IgD-negative memory B cell (primary cell): ENCODE measurements at regions not wholly inside any gene's neighbourhood (a gene's known extent, or its start where the extent isn't known, plus 50 kb on each side); places are given as distances from the start of the nearest gene placed in this dataset.
A peak's percentile ranks its signal among the peaks of the same experiment; 100 is the strongest.

Experiments used
- H3K27ac Mint-ChIP-seq, 3 donors: one replicate each; pipeline ENCODE4 v1.8.0; 2020 to 2022; ENCODE audit warnings: mild to moderate bottlenecking in 3 of 3, mixed read lengths in 3 of 3, moderate library complexity in 1 of 3
- H3K27me3 Mint-ChIP-seq: one replicate; pipeline ENCODE4 v1.8.0; 2021; ENCODE audit warnings: mixed read lengths
- H3K36me3 Mint-ChIP-seq: one replicate; pipeline ENCODE4 v1.8.0; 2020; ENCODE audit warnings: mild to moderate bottlenecking, mixed read lengths
- H3K4me1 Mint-ChIP-seq, 3 donors: one replicate each; pipeline ENCODE4 v1.8.0; 2020 to 2022; ENCODE audit warnings: mixed read lengths in 3 of 3, mild to moderate bottlenecking in 1 of 3
- H3K4me3 Mint-ChIP-seq, 4 donors: one replicate each; pipeline ENCODE4 v1.8.0; 2020 to 2022; ENCODE audit warnings: mild to moderate bottlenecking in 4 of 4, mixed read lengths in 4 of 4, moderate library complexity in 3 of 4
- H3K9me3 Mint-ChIP-seq, 3 donors: one replicate each; pipeline ENCODE4 v1.8.0; 2020 to 2021; ENCODE audit warnings: mixed read lengths in 3 of 3, mild to moderate bottlenecking in 1 of 3

GRCh38 chr2:236688157-236688556 lies 118.5 kb downstream of the ACKR3 start:
- Mint-ChIP-seq H3K27ac (no peak overlapping the region), H3K4me3 (no peak overlapping the region), H3K4me1 (peaks cover 0 to 7% (median 7%) of the 10 kb centered on the region in 3 donors), H3K36me3 (peaks cover 3% of the 10 kb centered on the region), H3K9me3 (peaks cover 0 to 2% (median 0%) of the 10 kb centered on the region in 3 donors), H3K27me3 (peaks cover 23% of the 10 kb centered on the region)

DNA sequence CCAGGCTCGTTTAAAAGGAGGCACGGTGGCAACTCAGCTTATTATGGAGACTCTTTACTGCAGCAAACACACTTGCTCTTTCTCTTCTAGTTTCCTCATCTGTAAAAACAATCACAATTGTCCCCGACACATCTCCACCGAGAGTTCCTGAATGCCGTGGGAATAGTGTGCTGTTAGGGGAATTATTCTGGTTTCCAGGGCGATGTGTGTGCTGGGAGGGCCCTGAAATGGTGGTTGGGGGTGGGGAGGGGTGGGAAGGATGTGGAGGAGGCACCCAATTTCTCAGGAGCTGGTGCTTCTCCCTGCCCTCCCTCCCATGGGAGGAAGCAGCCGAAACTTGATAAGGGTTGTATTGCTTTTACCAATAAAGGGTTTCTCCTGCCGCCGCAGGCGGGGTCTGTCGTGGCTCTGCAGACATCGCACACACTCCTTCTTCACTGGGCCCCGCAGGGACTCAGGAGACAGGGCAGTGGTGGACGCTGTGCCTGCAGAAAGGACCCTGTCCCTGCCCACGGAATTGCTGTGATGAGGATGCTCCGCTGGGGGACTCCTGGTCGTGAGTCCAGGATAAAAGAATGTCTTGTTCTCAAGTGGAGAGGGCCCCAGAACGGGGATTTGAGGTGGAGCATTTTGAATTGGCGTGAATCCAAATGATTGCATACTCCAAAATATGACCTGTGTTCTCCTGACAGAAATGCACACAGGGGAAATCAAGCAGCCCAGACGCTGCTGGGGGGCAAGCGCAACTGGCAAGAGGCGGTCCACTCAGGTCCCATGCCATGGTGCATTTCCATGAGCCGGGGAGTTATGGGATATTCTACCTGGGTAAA lies 119.2 kb downstream of the ACKR3 start:
- H3K9me3 Mint-ChIP-seq: peaks cover 0 to 2% (median 0%) of the 10 kb centered on the region in 3 donors
- H3K4me1 Mint-ChIP-seq: peaks cover 0 to 7% (median 6%) of the 10 kb centered on the region in 3 donors
- H3K27me3 Mint-ChIP-seq: peaks cover 27% of the 10 kb centered on the region
- H3K36me3 Mint-ChIP-seq: peaks cover 3% of the 10 kb centered on the region
- no peak overlapping the region for H3K27ac Mint-ChIP-seq
- no peak overlapping the region for H3K4me3 Mint-ChIP-seq

GRCh38 chr2:236689393-236689700 lies 119.7 kb downstream of the ACKR3 start:
- H3K27ac Mint-ChIP-seq: no peak overlapping the region
- H3K27me3 Mint-ChIP-seq: peaks cover 27% of the 10 kb centered on the region
- H3K4me1 Mint-ChIP-seq: peaks cover 0 to 6% (median 2%) of the 10 kb centered on the region in 3 donors
- H3K36me3 Mint-ChIP-seq: peaks cover 3% of the 10 kb centered on the region
- H3K4me3 Mint-ChIP-seq: no peak overlapping the region
- peaks cover 0 to 2% (median 0%) of the 10 kb centered on the region in 3 donors for H3K9me3 Mint-ChIP-seq

DNA sequence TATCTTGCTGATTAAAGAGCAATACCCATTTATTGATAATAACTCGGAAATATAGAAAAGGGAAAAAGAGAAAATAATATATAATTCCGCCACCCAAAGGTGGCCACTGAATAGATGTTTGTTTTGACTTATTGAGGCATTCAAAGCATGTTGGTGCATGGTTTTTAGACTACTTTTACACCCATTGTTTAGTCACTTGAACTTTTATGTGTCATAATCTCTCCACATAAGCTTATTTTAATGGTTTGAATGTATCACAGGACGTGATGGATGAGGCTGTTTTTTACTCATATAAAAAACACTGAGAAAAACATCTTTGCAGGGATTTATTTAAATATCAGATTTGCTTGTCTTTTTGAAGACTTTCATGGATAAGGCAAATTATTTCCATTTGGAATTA lies 120.4 kb downstream of the ACKR3 start:
- H3K27me3 Mint-ChIP-seq: peaks cover 23% of the 10 kb centered on the region
- H3K4me1 Mint-ChIP-seq: peaks cover 0 to 4% (median 0%) of the 10 kb centered on the region in 3 donors
- H3K27ac Mint-ChIP-seq: no peak overlapping the region
- H3K9me3 Mint-ChIP-seq: peaks cover 0 to under 1% (median 0%) of the 10 kb centered on the region in 3 donors
- H3K4me3 Mint-ChIP-seq: no peak overlapping the region
- peaks cover 3% of the 10 kb centered on the region for H3K36me3 Mint-ChIP-seq

DNA sequence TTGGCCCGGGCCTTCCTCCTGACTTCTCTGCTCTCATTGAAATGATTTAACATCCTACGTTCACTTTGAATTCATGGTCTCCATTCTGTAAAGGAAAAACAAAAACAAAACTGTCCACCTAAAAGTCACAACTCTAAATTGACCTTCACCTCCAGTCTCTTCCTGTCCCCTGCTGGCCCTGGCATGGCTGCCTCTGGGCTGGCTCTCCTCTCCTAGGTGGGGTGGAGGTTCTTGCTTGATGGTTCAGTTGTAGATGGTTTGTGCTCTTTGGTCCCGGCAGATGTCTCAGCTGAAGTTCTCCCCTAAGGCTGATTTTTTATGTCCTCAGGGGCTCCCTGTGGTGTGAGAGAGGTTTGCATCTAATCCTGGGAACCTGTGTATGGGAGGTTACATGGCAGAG lies 121.1 kb downstream of the ACKR3 start:
- Mint-ChIP-seq H3K27ac (no peak overlapping the region), H3K4me3 (no peak overlapping the region), H3K27me3 (peaks cover 23% of the 10 kb centered on the region), H3K4me1 (peaks cover 0 to 3% (median 0%) of the 10 kb centered on the region in 3 donors), H3K9me3 (no peaks in the 10 kb centered on the region), H3K36me3 (peaks cover 3% of the 10 kb centered on the region)

GRCh38 chr2:236691799-236692167 lies 122.2 kb downstream of the ACKR3 start:
- peaks cover 3% of the 10 kb centered on the region for H3K36me3 Mint-ChIP-seq
- H3K9me3 Mint-ChIP-seq: no peaks in the 10 kb centered on the region
- H3K27me3 Mint-ChIP-seq: peaks cover 21% of the 10 kb centered on the region
- no peak overlapping the region for H3K27ac Mint-ChIP-seq
- H3K4me1 Mint-ChIP-seq: peaks cover 0 to 3% (median 0%) of the 10 kb centered on the region in 3 donors
- H3K4me3 Mint-ChIP-seq: no peak overlapping the region

DNA sequence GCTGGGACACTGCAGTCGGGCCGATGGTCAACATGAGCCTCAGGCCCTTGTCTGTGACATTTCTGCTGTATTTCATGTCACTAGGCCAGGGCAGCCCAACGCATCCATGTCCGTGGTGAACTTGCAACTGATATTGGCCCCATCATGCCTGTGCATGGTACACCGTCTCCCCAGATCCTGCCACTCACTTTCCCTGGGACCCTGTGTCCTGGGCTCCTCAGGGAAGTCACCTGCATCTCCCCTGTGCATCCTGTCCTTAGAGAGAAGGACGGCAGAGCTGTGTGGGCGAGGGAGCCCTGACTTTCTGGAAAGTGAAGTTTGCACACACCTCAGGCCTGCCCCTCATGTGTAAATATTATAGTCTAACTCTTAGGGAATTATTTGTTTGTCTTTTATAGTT lies 123.3 kb downstream of the ACKR3 start:
- no peaks in the 10 kb centered on the region for H3K9me3 Mint-ChIP-seq
- peaks cover 14% of the 10 kb centered on the region for H3K27me3 Mint-ChIP-seq
- peaks cover 3% of the 10 kb centered on the region for H3K36me3 Mint-ChIP-seq
- H3K4me3 Mint-ChIP-seq: no peak overlapping the region
- H3K4me1 Mint-ChIP-seq: no peaks in the 10 kb centered on the region
- no peak overlapping the region for H3K27ac Mint-ChIP-seq

DNA sequence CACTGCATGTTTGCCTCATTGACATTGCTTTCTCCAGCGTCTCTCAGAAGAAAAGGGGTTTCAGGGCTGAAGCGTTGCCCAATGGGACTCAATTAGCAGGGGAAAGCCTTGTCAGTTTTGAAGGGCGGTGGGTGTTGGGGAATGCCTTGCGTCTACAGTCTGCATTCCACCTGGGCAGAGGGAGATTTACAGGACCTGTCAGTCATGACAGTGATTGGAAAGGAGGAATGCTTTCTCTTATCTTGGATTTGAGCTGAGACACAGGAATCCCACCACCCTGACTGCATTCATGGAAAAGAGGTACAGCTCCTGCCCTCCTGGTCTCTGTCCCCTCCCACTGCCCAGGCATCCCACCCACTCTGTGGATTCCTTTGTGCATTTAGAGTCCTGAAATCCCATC lies 123.9 kb downstream of the ACKR3 start:
- peaks cover 3% of the 10 kb centered on the region for H3K36me3 Mint-ChIP-seq
- H3K27me3 Mint-ChIP-seq: peaks cover 14% of the 10 kb centered on the region

GRCh38 chr2:236694146-236694888 lies 124.7 kb downstream of the ACKR3 start:
- H3K4me1 Mint-ChIP-seq: no peaks in the 10 kb centered on the region
- H3K27me3 Mint-ChIP-seq: peaks cover 14% of the 10 kb centered on the region
- no peak overlapping the region for H3K27ac Mint-ChIP-seq
- H3K4me3 Mint-ChIP-seq: no peak overlapping the region
- peaks cover 3% of the 10 kb centered on the region for H3K36me3 Mint-ChIP-seq
- no peaks in the 10 kb centered on the region for H3K9me3 Mint-ChIP-seq

More for the DNA sequence above, 123.9 kb downstream of the ACKR3 start:
- Mint-ChIP-seq H3K9me3 (no peaks in the 10 kb centered on the region), H3K4me1 (no peaks in the 10 kb centered on the region), H3K27ac (no peak overlapping the region), H3K4me3 (no peak overlapping the region)

GRCh38 chr2:236696834-236697233 lies 127.2 kb downstream of the ACKR3 start:
- Mint-ChIP-seq H3K27ac (no peak overlapping the region), H3K4me1 (no peaks in the 10 kb centered on the region), H3K9me3 (no peaks in the 10 kb centered on the region), H3K4me3 (no peak overlapping the region), H3K36me3 (peaks cover 2% of the 10 kb centered on the region), H3K27me3 (peaks cover 6% of the 10 kb centered on the region)

- no peak overlapping the region for H3K27ac Mint-ChIP-seq
- H3K27me3 Mint-ChIP-seq: peaks cover 4% of the 10 kb centered on the region
- H3K4me3 Mint-ChIP-seq: no peak overlapping the region
- no peaks in the 10 kb centered on the region for H3K4me1 Mint-ChIP-seq
- H3K36me3 Mint-ChIP-seq: peaks cover 2% of the 10 kb centered on the region
- no peaks in the 10 kb centered on the region for H3K9me3 Mint-ChIP-seq
Observed at GRCh38 chr2:236698016-236698627, 128.5 kb downstream of the ACKR3 start.

GRCh38 chr2:236700703-236701102 lies 131.1 kb downstream of the ACKR3 start:
- Mint-ChIP-seq H3K4me1 (no peaks in the 10 kb centered on the region), H3K27ac (no peak overlapping the region), H3K4me3 (no peak overlapping the region), H3K27me3 (no peaks in the 10 kb centered on the region), H3K9me3 (no peaks in the 10 kb centered on the region), H3K36me3 (peaks cover 2% of the 10 kb centered on the region)

DNA sequence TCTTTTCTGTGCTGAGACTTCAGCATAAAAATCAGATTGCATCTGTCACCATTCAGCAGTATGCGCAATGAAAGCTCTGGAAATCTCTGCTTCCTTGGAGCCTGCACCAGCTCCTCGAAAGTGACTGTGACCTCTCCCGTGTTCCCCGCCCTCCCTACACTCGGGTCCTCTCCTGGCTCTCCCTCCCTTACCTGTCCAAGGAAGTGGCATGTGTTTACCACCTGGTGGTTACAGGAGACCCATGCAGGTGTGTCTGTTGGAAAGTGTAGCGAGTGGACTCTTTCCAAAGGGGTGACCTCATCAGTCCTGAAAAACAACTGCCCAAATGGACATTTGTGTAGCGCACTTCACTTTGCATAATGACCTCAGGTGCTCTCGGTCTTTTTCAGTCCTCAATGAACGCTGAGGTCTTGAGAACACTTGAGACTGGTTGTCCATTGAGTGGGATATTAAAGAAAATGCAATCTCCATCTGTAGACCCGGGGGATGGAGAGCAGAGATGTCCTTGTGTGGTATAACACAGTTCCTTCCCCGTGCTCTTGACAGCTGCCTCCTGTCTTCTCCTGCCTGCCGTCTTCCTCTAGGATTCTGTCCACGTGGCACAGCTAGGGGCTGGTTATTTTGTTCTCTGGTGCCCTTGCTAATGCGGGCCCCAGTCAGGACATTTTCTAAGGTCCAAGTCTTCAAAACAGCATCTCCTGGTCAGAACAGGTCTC lies 133.2 kb downstream of the ACKR3 start:
- Mint-ChIP-seq H3K4me1 (no peaks in the 10 kb centered on the region), H3K27ac (peak overlapping the region in 1 of 3 donors; percentile 51), H3K9me3 (no peaks in the 10 kb centered on the region), H3K36me3 (peaks cover 2% of the 10 kb centered on the region), H3K4me3 (no peak overlapping the region), H3K27me3 (no peaks in the 10 kb centered on the region)

DNA sequence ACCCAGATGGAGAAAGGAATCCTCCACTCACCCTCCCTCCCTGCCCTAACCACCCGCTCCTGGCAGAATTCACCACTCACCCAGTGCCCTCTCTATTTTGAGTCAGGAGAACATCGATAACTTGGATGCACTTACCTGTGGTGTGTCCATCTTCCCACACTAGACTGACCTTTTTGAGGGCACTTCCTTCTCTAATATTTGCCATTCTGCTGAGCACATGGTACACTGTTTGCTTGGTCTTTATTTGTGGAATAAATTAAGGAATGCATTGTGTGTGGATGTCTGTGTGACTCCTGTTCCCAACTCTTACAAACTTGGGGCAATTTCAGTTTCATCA lies 133.7 kb downstream of the ACKR3 start:
- peaks cover 2% of the 10 kb centered on the region for H3K36me3 Mint-ChIP-seq
- H3K27ac Mint-ChIP-seq: peak overlapping the region in 1 of 3 donors; percentile 51
- no peaks in the 10 kb centered on the region for H3K4me1 Mint-ChIP-seq
- no peaks in the 10 kb centered on the region for H3K27me3 Mint-ChIP-seq
- no peaks in the 10 kb centered on the region for H3K9me3 Mint-ChIP-seq
- no peak overlapping the region for H3K4me3 Mint-ChIP-seq

DNA sequence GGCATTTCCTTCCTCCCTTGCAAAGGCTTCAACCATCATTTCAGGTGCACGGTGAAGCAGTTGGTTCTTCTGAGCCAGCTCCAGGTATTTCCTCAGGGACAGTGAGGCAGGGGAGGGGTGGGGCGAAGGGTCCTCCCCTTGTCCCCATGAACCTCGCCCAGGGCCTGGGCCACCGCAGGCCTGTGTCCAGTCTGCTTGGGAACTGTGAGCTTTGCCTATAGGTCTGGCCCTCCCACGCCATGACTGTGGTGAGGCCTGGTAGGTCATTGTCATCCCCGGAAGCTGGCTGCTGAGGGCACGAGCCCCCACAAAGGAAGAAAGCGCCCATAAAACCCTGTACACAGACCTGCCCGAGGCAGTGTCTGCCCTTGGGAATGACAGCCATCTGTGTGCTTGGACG lies 134.3 kb downstream of the ACKR3 start:
- no peak overlapping the region for H3K27ac Mint-ChIP-seq
- no peaks in the 10 kb centered on the region for H3K9me3 Mint-ChIP-seq
- no peak overlapping the region for H3K4me3 Mint-ChIP-seq
- H3K27me3 Mint-ChIP-seq: no peaks in the 10 kb centered on the region
- H3K36me3 Mint-ChIP-seq: peaks cover 2% of the 10 kb centered on the region
- H3K4me1 Mint-ChIP-seq: no peaks in the 10 kb centered on the region
